Prostate gland (tissue), 2 donors: ENCODE measurements at regions not wholly inside any gene's neighbourhood (a gene's known extent, or its start where the extent isn't known, plus 50 kb on each side); places are given as distances from the start of the nearest gene placed in this dataset.

Source experiments
- DNase-seq: peaks from one replicate; pipeline ENCODE4 v3.0.0-alpha.2; 2019; ENCODE audit warnings: low spot score
- H3K27ac ChIP-seq, 2 donors: fragments of 200-600 bp; sonication (generic); 2 replicates each; pipeline ENCODE4 v1.5.1; 2017 to 2019
- H3K27me3 ChIP-seq: fragments of 200-600 bp; sonication (generic); replicated peaks from 2 replicates; pipeline ENCODE4 v1.5.1; 2019; ENCODE audit not compliant: insufficient read depth
- H3K36me3 ChIP-seq, 2 donors: fragments of 200-600 bp; sonication (generic); 1 replicate in 1 of 2; 2 replicates in 1 of 2; pipeline versions ENCODE4 v1.5.1 to v1.8.1; 2017 to 2019
- H3K4me1 ChIP-seq: fragments of 200-600 bp; sonication (generic); replicated peaks from 2 replicates; pipeline ENCODE4 v1.5.1; 2019
- H3K4me3 ChIP-seq, 2 donors: fragments of 200-600 bp; sonication (generic); 2 replicates each; pipeline ENCODE4 v1.5.1; 2017 to 2019
- H3K9me3 ChIP-seq: fragments of 200-600 bp; sonication (generic); 2 replicates; pipeline ENCODE4 v1.5.1; 2017
- POLR2A ChIP-seq: fragments of 450-650 bp; IDR thresholded peaks from one replicate; pipeline ENCODE4 v1.6.1; 2016; ENCODE audit warnings: antibody characterized with exemption, mild to moderate bottlenecking
- POLR2AphosphoS5 ChIP-seq: sonication (generic); formaldehyde crosslinking; IDR thresholded peaks from one replicate; pipeline ENCODE4 v1.6.1; 2017; ENCODE audit warnings: antibody characterized with exemption
- WGBS: methylation state at CpG from one replicate; pipeline ENCODE4 v1.1.5; 2018; 5-methylcytosine and 5-hydroxymethylcytosine counted together
- intact Hi-C: fragments of 100-400 bp; cut with DNase I; formaldehyde crosslinking; loops from one replicate; pipeline ENCODE4 v1.14.2; 2022
- TF ChIP-seq, protein P1 (sequence below), 4 experiments: fragments of 200-600 bp in 2 of 4; fragments of 450-650 bp in 2 of 4; sonication (generic) in 2 of 4; IDR thresholded peaks; 1 replicate in 3 of 4; 2 replicates in 1 of 4; pipeline ENCODE4 v1.5.1; 2016 to 2019; ENCODE audit warnings: antibody characterized with exemption in 4 of 4, mild to moderate bottlenecking in 2 of 4, moderate library complexity in 2 of 4

DNA sequence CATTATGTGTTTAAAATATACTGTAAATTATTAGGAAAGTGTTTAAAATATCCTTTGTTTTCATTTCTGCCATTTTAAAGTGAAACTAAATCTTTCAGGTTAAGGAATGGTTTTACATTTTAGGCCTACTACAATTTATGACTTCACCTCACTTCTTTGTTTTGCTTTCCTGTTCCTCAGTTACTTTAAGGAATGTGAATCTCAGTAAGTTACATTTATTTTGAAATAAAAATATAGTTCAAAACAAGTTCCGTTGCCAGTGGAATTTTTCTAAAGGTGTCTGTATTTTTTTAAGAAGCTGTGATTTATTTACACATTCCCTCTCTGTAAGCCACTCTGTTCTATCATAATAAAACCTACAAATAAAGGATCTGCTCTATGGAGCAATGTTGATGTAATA lies 630.9 kb upstream of the AGTR1 start:
- no peak overlapping the region for H3K27ac ChIP-seq
- no peak for DNase-seq
- no peaks in the 10 kb centered on the region for H3K27me3 ChIP-seq
- no peak overlapping the region for H3K4me3 ChIP-seq
- TF ChIP-seq POLR2A (no peak), POLR2AphosphoS5 (no peak)
- TF ChIP-seq, protein P1, sequence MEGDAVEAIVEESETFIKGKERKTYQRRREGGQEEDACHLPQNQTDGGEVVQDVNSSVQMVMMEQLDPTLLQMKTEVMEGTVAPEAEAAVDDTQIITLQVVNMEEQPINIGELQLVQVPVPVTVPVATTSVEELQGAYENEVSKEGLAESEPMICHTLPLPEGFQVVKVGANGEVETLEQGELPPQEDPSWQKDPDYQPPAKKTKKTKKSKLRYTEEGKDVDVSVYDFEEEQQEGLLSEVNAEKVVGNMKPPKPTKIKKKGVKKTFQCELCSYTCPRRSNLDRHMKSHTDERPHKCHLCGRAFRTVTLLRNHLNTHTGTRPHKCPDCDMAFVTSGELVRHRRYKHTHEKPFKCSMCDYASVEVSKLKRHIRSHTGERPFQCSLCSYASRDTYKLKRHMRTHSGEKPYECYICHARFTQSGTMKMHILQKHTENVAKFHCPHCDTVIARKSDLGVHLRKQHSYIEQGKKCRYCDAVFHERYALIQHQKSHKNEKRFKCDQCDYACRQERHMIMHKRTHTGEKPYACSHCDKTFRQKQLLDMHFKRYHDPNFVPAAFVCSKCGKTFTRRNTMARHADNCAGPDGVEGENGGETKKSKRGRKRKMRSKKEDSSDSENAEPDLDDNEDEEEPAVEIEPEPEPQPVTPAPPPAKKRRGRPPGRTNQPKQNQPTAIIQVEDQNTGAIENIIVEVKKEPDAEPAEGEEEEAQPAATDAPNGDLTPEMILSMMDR (IDR thresholded peaks at IDR 0.05): no peak
- intact Hi-C loops: no loop called here
- no peaks in the 10 kb centered on the region for H3K4me1 ChIP-seq
- no peaks in the 10 kb centered on the region for H3K36me3 ChIP-seq
- no peaks in the 10 kb centered on the region for H3K9me3 ChIP-seq
- 36% methylated on average over 1 of the region's 1 CpG for WGBS

DNA sequence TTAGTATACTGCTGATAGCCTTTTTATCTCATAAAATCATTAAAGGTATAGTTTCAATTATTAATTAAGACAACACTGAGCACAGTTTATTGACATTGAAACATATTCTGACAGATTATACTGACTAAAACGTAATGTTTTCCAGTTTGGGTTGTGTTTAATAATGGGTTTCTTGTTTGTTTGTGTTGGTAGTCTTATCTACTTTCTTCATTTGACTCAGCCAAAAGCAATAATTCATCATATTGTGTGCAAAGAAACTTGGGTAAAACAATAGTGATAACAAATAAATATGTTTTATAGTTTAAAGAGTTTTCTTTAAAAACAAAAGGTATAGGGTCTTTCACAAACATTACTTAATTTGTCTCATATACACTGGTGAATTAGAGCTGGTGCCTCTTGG lies 629.2 kb upstream of the AGTR1 start:
- Histone ChIP-seq H3K4me1 (no peaks in the 10 kb centered on the region), H3K27me3 (no peaks in the 10 kb centered on the region), H3K9me3 (no peaks in the 10 kb centered on the region), H3K27ac (no peak overlapping the region), H3K4me3 (no peak overlapping the region), H3K36me3 (no peaks in the 10 kb centered on the region)
- 16% methylated on average over 1 of the region's 1 CpG for WGBS
- TF ChIP-seq, protein P1 (IDR thresholded peaks at IDR 0.05): no peak
- TF ChIP-seq POLR2AphosphoS5: no peak
- TF ChIP-seq POLR2A: no peak
- no peak for DNase-seq
- intact Hi-C loops: no loop called here

- no peaks in the 10 kb centered on the region for H3K27me3 ChIP-seq
- WGBS: 87% methylated on average over 3 of the region's 3 CpGs
- no peaks in the 10 kb centered on the region for H3K9me3 ChIP-seq
- no peaks in the 10 kb centered on the region for H3K4me1 ChIP-seq
- intact Hi-C loops: no loop called here
- no peak for TF ChIP-seq POLR2AphosphoS5
- TF ChIP-seq, protein P1 (IDR thresholded peaks at IDR 0.05): no peak
- no peak for TF ChIP-seq POLR2A
- H3K27ac ChIP-seq: no peak overlapping the region
- no peak for DNase-seq
- H3K4me3 ChIP-seq: no peak overlapping the region
- no peaks in the 10 kb centered on the region for H3K36me3 ChIP-seq
Measured at GRCh38 chr3:148070041-148070440, 627.7 kb upstream of the AGTR1 start.

GRCh38 chr3:148073721-148074456 lies 623.8 kb upstream of the AGTR1 start:
- no peaks in the 10 kb centered on the region for H3K27me3 ChIP-seq
- intact Hi-C loops: no loop called here
- H3K9me3 ChIP-seq: no peaks in the 10 kb centered on the region
- H3K4me3 ChIP-seq: no peak overlapping the region
- H3K36me3 ChIP-seq: no peaks in the 10 kb centered on the region
- no peak overlapping the region for H3K27ac ChIP-seq
- TF ChIP-seq POLR2AphosphoS5 (no peak), POLR2A (no peak)
- TF ChIP-seq, protein P1 (IDR thresholded peaks at IDR 0.05): no peak
- 51% methylated on average over 4 of the region's 4 CpGs for WGBS
- no peak for DNase-seq
- no peaks in the 10 kb centered on the region for H3K4me1 ChIP-seq

DNA sequence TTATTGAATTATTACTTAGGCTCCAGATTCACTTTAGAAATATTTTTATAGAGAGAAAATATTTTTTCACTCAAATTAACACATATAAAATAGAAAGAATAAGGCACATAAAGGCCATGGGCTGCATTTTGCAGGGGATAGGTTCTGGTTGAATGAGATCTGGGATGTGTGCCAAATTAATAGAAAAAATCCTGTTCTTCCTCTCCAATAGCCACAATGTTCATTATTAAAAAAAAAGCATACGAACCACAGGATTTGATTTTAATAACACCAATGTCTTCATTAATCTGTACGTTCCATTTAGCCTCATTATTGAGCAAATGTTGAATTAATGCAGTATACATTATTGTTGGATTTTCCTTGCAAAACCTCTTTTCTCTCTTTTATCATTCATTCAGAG lies 622.8 kb upstream of the AGTR1 start:
- Histone ChIP-seq H3K27ac (no peak overlapping the region), H3K4me1 (no peaks in the 10 kb centered on the region), H3K36me3 (no peaks in the 10 kb centered on the region), H3K9me3 (no peaks in the 10 kb centered on the region), H3K27me3 (no peaks in the 10 kb centered on the region), H3K4me3 (no peak overlapping the region)
- intact Hi-C loops: no loop called here
- 53% methylated on average over 2 of the region's 2 CpGs for WGBS
- TF ChIP-seq, protein P1 (IDR thresholded peaks at IDR 0.05): no peak
- no peak for TF ChIP-seq POLR2A
- no peak for TF ChIP-seq POLR2AphosphoS5
- no peak for DNase-seq
